GM12878 (cell line): ENCODE measurements at regions not wholly inside any gene's neighbourhood (a gene's known extent, or its start where the extent isn't known, plus 50 kb on each side); places are given as distances from the start of the nearest gene placed in this dataset.

Experiments used
- ATAC-seq: fragments of 200-7000 bp; cut with Tn5 transposase; 3 replicates; pipeline ENCODE4 v1.9.1; 2020; ENCODE audit warnings: mild to moderate bottlenecking, moderate library complexity
- BruUV-seq: library from RNA; stranded (reverse); fragments of 400-500 nt; replicated peaks from 2 replicates; lab custom pipeline; 2021; lab: Mats Ljungman, UMichigan
- CTCF ChIA-PET: fragments of 300-600 bp; sonication (Branson Sonifier 250); formaldehyde crosslinking; extraction: SDS; loops from one replicate; lab custom pipeline; 2021; ENCODE audit warnings: inconsistent platforms; lab: Yijun Ruan, JAX
- POLR2A ChIA-PET: fragments of 350-600 bp; formaldehyde crosslinking; extraction: SDS; loops from one replicate; lab custom pipeline; 2021; ENCODE audit warnings: inconsistent platforms; lab: Charles Lee
- RAD21 ChIA-PET: fragments of 300-600 bp; sonication (Branson Sonifier 250); formaldehyde crosslinking; loops from one replicate; lab custom pipeline; 2023; ENCODE audit warnings: antibody characterized with exemption; ENCODE audit not compliant: unreplicated experiment; lab: Charles Lee
- SMC1A ChIA-PET: fragments of 300-600 bp; sonication (Branson Sonifier 250); formaldehyde crosslinking; loops from one replicate; lab custom pipeline; 2023; ENCODE audit not compliant: unreplicated experiment, uncharacterized antibody; lab: Charles Lee
- DNase-seq: peaks from one replicate; pipeline ENCODE4 v3.0.0-alpha.2; 2011; ENCODE audit warnings: low read depth, low spot score
- FAIRE-seq: peaks from 3 replicates; lab custom pipeline; 2011; peaks lifted over from hg19 to GRCh38; lab: Jason Lieb, UNC
- H2AFZ ChIP-seq: 2 replicates; pipeline ENCODE4 v1.6.0; 2011; ENCODE audit warnings: low read depth, low read length, control low read depth; ENCODE audit not compliant: control insufficient read depth
- H3K27ac ChIP-seq: 2 replicates; pipeline ENCODE4 v1.5.1; 2011; ENCODE audit warnings: control low read depth; ENCODE audit not compliant: control insufficient read depth, insufficient read depth
- H3K27me3 ChIP-seq, 2 experiments: replicated peaks in 1 of 2; 2 replicates each; pipeline versions ENCODE4 v1.6.0 to v1.6.1; 2011; ENCODE audit warnings: low read length in 1 of 2; ENCODE audit not compliant: control insufficient read depth in 2 of 2, insufficient read depth in 2 of 2
- H3K36me3 ChIP-seq, 2 experiments: 2 replicates each; pipeline ENCODE4 v1.5.1; 2011; ENCODE audit warnings: low read length in 1 of 2; ENCODE audit not compliant: control insufficient read depth in 2 of 2, insufficient read depth in 2 of 2
- H3K4me1 ChIP-seq: 2 replicates; pipeline ENCODE4 v1.6.1; 2011; ENCODE audit warnings: mild to moderate bottlenecking, low read length, moderate library complexity, mixed read lengths; ENCODE audit not compliant: control insufficient read depth, insufficient read depth
- H3K4me2 ChIP-seq: 2 replicates; pipeline ENCODE4 v1.6.0; 2011; ENCODE audit warnings: control low read depth; ENCODE audit not compliant: control insufficient read depth, insufficient read depth
- H3K4me3 ChIP-seq: fragments of 200-600 bp; sonication (generic); 2 replicates; pipeline ENCODE4 v1.5.1; 2016
- H3K79me2 ChIP-seq: 2 replicates; pipeline ENCODE4 v1.6.0; 2011; ENCODE audit warnings: low read length; ENCODE audit not compliant: control insufficient read depth, insufficient read depth
- H3K9ac ChIP-seq: 2 replicates; pipeline ENCODE4 v1.8.0; 2011; ENCODE audit warnings: low read length, control low read depth, mixed read lengths; ENCODE audit not compliant: control insufficient read depth, insufficient read depth
- H3K9me3 ChIP-seq: replicated peaks from 3 replicates; pipeline ENCODE4 v1.5.1; 2011; ENCODE audit warnings: mild to moderate bottlenecking, low read length; ENCODE audit not compliant: control insufficient read depth, insufficient read depth
- H4K20me1 ChIP-seq: 2 replicates; pipeline ENCODE4 v1.6.0; 2011; ENCODE audit not compliant: control insufficient read depth, insufficient read depth
- CBFB ChIP-seq: IDR thresholded peaks from 2 replicates; pipeline ENCODE4 v1.6.1; 2016; ENCODE audit warnings: antibody characterized with exemption, low read depth
- CHD4 ChIP-seq: fragments of 200-600 bp; sonication (generic); IDR thresholded peaks from 2 replicates; pipeline ENCODE4 v1.6.1; 2016; ENCODE audit warnings: mild to moderate bottlenecking
- IKZF2 ChIP-seq, 2 experiments: fragments of 450-650 bp; IDR thresholded peaks; 2 replicates each; pipeline ENCODE4 v1.6.1; 2017; ENCODE audit warnings: mild to moderate bottlenecking in 2 of 2, moderate library complexity in 2 of 2
- LARP7 ChIP-seq: fragments of 450-650 bp; IDR thresholded peaks from 2 replicates; pipeline ENCODE4 v1.6.1; 2017; ENCODE audit warnings: mild to moderate bottlenecking
- MTA2 ChIP-seq: fragments of 450-650 bp; IDR thresholded peaks from 2 replicates; pipeline ENCODE4 v1.6.1; 2016; ENCODE audit warnings: low read depth, mild to moderate bottlenecking, moderate library complexity
- SIX5 ChIP-seq: IDR thresholded peaks from 2 replicates; pipeline ENCODE4 v1.6.1; 2011; ENCODE audit warnings: mild to moderate bottlenecking, low read depth, low read length, moderate library complexity; ENCODE audit not compliant: severe bottlenecking
- WGBS: methylation state at CpG from one replicate; pipeline ENCODE4 v1.1.6; 2016; ENCODE audit warnings: low lambda C conversion rate; ENCODE audit not compliant: insufficient replicate concordance, insufficient coverage; ENCODE audit errors: missing lambda C conversion rate; 5-methylcytosine and 5-hydroxymethylcytosine counted together
- in situ Hi-C: fragments of 300-500 bp; cut with MboI; formaldehyde crosslinking; loops from 9 replicates; pipeline ENCODE4 v1.14.3; 2018; ENCODE audit warnings: mixed read lengths
- intact Hi-C: fragments of 100-400 bp; cut with micrococcal nuclease; formaldehyde crosslinking; loops from one replicate; pipeline ENCODE4 v1.14.2; 2022; ENCODE audit not compliant: unreplicated experiment
- TF ChIP-seq, protein P1 (sequence below): fragments of 450-650 bp; IDR thresholded peaks from 2 replicates; pipeline ENCODE4 v1.6.1; 2017; ENCODE audit warnings: borderline replicate concordance
- TF ChIP-seq, protein P2 (sequence below): IDR thresholded peaks from 2 replicates; pipeline ENCODE4 v1.6.1; 2011; ENCODE audit warnings: borderline replicate concordance, low read depth, mild to moderate bottlenecking, moderate library complexity, mixed read lengths, low read length; ENCODE audit not compliant: insufficient read depth; ENCODE audit errors: extremely low read length
- TF ChIP-seq, protein P3 (sequence below): fragments of 450-650 bp; IDR thresholded peaks from 2 replicates; pipeline ENCODE4 v1.6.1; 2017; ENCODE audit warnings: mild to moderate bottlenecking, moderate library complexity
- TF ChIP-seq, protein P4 (sequence below): fragments of 450-650 bp; formaldehyde crosslinking; IDR thresholded peaks from 2 replicates; pipeline ENCODE4 v1.5.0; 2022; ENCODE audit warnings: mild to moderate bottlenecking, missing genetic modification characterization

DNA sequence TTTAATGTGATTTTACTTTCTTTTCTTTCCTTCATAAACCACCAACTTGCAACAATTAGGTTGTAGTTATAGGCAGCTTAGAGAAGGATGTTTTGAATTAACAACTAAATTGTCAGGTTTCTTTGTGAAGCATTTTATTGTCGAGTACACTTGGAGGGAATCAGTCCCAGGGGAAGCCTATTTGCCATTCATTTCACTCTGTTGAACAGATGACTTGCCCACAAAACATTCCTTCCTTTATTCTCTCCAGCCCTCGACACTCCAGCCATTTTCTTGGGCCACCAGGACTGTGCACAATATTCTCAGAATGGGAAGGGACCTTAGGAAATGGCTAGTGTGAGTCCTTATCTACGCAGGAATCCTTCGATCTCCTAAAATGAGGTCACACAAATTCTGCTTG is 620.6 kb downstream of the SOX6 start:
- intact Hi-C loops, result no loop called here
- ChIA-PET POLR2A (no interaction called here), CTCF (interaction anchor here (1.1 to 2.1 kb wide), 3 partner anchors 8 to 85 kb away, joined by 3 to 6 read pairs (median 3); no protein-coding TSS in a partner anchor), SMC1A (interaction anchor here (1.0 kb wide), 1 partner anchor 91 kb away, joined by 4 read pairs; no protein-coding TSS in a partner anchor), RAD21 (no interaction called here)
- 17% methylated on average over 4 of the region's 4 CpGs for WGBS
- Histone ChIP-seq H3K27ac (no peak overlapping the region), H3K27me3 (no peaks in the 10 kb centered on the region), H3K4me1 (no peaks in the 10 kb centered on the region), H3K4me2 (no peak overlapping the region), H3K36me3 (no peaks in the 10 kb centered on the region), H2AFZ (no peak overlapping the region), H3K4me3 (no peak overlapping the region), H3K9me3 (no peaks in the 10 kb centered on the region), H3K79me2 (no peaks in the 10 kb centered on the region), H3K9ac (no peak overlapping the region), H4K20me1 (no peaks in the 10 kb centered on the region)
- in situ Hi-C loops, result no loop called here
- FAIRE-seq (no peak), DNase-seq (no peak), ATAC-seq (no peak)
- no TSS peak for BruUV-seq
- TF ChIP-seq SIX5, result no peak
- TF ChIP-seq, protein P1, sequence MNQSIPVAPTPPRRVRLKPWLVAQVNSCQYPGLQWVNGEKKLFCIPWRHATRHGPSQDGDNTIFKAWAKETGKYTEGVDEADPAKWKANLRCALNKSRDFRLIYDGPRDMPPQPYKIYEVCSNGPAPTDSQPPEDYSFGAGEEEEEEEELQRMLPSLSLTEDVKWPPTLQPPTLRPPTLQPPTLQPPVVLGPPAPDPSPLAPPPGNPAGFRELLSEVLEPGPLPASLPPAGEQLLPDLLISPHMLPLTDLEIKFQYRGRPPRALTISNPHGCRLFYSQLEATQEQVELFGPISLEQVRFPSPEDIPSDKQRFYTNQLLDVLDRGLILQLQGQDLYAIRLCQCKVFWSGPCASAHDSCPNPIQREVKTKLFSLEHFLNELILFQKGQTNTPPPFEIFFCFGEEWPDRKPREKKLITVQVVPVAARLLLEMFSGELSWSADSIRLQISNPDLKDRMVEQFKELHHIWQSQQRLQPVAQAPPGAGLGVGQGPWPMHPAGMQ, result no peak
- no peak for TF ChIP-seq LARP7
- no peak for TF ChIP-seq MTA2
- no peak for TF ChIP-seq IKZF2 (IDR thresholded peaks at IDR 0.05)
- no peak for TF ChIP-seq CBFB
- TF ChIP-seq CHD4, result no peak
- TF ChIP-seq, protein P2, sequence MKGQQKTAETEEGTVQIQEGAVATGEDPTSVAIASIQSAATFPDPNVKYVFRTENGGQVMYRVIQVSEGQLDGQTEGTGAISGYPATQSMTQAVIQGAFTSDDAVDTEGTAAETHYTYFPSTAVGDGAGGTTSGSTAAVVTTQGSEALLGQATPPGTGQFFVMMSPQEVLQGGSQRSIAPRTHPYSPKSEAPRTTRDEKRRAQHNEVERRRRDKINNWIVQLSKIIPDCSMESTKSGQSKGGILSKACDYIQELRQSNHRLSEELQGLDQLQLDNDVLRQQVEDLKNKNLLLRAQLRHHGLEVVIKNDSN, result no peak
- TF ChIP-seq, protein P3, sequence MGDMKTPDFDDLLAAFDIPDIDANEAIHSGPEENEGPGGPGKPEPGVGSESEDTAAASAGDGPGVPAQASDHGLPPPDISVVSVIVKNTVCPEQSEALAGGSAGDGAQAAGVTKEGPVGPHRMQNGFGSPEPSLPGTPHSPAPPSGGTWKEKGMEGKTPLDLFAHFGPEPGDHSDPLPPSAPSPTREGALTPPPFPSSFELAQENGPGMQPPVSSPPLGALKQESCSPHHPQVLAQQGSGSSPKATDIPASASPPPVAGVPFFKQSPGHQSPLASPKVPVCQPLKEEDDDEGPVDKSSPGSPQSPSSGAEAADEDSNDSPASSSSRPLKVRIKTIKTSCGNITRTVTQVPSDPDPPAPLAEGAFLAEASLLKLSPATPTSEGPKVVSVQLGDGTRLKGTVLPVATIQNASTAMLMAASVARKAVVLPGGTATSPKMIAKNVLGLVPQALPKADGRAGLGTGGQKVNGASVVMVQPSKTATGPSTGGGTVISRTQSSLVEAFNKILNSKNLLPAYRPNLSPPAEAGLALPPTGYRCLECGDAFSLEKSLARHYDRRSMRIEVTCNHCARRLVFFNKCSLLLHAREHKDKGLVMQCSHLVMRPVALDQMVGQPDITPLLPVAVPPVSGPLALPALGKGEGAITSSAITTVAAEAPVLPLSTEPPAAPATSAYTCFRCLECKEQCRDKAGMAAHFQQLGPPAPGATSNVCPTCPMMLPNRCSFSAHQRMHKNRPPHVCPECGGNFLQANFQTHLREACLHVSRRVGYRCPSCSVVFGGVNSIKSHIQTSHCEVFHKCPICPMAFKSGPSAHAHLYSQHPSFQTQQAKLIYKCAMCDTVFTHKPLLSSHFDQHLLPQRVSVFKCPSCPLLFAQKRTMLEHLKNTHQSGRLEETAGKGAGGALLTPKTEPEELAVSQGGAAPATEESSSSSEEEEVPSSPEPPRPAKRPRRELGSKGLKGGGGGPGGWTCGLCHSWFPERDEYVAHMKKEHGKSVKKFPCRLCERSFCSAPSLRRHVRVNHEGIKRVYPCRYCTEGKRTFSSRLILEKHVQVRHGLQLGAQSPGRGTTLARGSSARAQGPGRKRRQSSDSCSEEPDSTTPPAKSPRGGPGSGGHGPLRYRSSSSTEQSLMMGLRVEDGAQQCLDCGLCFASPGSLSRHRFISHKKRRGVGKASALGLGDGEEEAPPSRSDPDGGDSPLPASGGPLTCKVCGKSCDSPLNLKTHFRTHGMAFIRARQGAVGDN, result no peak
- TF ChIP-seq, protein P4, sequence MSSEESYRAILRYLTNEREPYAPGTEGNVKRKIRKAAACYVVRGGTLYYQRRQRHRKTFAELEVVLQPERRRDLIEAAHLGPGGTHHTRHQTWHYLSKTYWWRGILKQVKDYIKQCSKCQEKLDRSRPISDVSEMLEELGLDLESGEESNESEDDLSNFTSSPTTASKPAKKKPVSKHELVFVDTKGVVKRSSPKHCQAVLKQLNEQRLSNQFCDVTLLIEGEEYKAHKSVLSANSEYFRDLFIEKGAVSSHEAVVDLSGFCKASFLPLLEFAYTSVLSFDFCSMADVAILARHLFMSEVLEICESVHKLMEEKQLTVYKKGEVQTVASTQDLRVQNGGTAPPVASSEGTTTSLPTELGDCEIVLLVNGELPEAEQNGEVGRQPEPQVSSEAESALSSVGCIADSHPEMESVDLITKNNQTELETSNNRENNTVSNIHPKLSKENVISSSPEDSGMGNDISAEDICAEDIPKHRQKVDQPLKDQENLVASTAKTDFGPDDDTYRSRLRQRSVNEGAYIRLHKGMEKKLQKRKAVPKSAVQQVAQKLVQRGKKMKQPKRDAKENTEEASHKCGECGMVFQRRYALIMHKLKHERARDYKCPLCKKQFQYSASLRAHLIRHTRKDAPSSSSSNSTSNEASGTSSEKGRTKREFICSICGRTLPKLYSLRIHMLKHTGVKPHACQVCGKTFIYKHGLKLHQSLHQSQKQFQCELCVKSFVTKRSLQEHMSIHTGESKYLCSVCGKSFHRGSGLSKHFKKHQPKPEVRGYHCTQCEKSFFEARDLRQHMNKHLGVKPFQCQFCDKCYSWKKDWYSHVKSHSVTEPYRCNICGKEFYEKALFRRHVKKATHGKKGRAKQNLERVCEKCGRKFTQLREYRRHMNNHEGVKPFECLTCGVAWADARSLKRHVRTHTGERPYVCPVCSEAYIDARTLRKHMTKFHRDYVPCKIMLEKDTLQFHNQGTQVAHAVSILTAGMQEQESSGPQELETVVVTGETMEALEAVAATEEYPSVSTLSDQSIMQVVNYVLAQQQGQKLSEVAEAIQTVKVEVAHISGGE (CRISPR knock-in tag), result no peak
